SU-DHL-6 (cell line): ENCODE measurements at regions not wholly inside any gene's neighbourhood (a gene's known extent, or its start where the extent isn't known, plus 50 kb on each side); places are given as distances from the start of the nearest gene placed in this dataset.

Experiments
- EZH2phosphoT487 ChIP-seq: fragments of 200-600 bp; sonication (generic), shearing (Covaris generic); conservative IDR thresholded peaks from 2 replicates; pipeline ENCODE4 v1.6.1; 2018; ENCODE audit warnings: mild to moderate bottlenecking, antibody characterized with exemption, low read length, moderate library complexity, mixed read lengths
- TF ChIP-seq, protein P1 (sequence below): fragments of 200-600 bp; sonication (generic); IDR thresholded peaks from one replicate; pipeline ENCODE4 v1.5.1; 2017; ENCODE audit warnings: antibody characterized with exemption, mild to moderate bottlenecking, low read length, moderate library complexity; ENCODE audit not compliant: insufficient read depth, poor library complexity, severe bottlenecking

- TF ChIP-seq, protein P1, sequence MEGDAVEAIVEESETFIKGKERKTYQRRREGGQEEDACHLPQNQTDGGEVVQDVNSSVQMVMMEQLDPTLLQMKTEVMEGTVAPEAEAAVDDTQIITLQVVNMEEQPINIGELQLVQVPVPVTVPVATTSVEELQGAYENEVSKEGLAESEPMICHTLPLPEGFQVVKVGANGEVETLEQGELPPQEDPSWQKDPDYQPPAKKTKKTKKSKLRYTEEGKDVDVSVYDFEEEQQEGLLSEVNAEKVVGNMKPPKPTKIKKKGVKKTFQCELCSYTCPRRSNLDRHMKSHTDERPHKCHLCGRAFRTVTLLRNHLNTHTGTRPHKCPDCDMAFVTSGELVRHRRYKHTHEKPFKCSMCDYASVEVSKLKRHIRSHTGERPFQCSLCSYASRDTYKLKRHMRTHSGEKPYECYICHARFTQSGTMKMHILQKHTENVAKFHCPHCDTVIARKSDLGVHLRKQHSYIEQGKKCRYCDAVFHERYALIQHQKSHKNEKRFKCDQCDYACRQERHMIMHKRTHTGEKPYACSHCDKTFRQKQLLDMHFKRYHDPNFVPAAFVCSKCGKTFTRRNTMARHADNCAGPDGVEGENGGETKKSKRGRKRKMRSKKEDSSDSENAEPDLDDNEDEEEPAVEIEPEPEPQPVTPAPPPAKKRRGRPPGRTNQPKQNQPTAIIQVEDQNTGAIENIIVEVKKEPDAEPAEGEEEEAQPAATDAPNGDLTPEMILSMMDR = no peak
- TF ChIP-seq EZH2phosphoT487 = no peak
Observed at GRCh38 chr1:65497256-65497830, 76.9 kb downstream of the LEPR start.
